NT2/D1 (cell line): ENCODE measurements at regions not wholly inside any gene's neighbourhood (a gene's known extent, or its start where the extent isn't known, plus 50 kb on each side); places are given as distances from the start of the nearest gene placed in this dataset.

Experiments
- DNase-seq: peaks from one replicate; pipeline ENCODE4 v3.0.0-alpha.2; 2011; ENCODE audit warnings: low read depth, low spot score
- H3K27me3 ChIP-seq: 2 replicates; pipeline ENCODE4 v1.6.0; 2011; ENCODE audit warnings: mild to moderate bottlenecking; ENCODE audit not compliant: insufficient read length, insufficient read depth
- H3K36me3 ChIP-seq: 2 replicates; pipeline ENCODE4 v1.6.1; 2011; ENCODE audit warnings: mild to moderate bottlenecking, low read length, mixed read lengths; ENCODE audit not compliant: insufficient read depth, insufficient read length
- H3K4me1 ChIP-seq: 2 replicates; pipeline ENCODE4 v1.5.1; 2011; ENCODE audit not compliant: insufficient read depth, insufficient read length
- H3K4me3 ChIP-seq: 2 replicates; pipeline ENCODE4 v1.5.1; 2011; ENCODE audit warnings: low read depth; ENCODE audit not compliant: insufficient read length
- H3K9ac ChIP-seq: 2 replicates; pipeline ENCODE4 v1.6.0; 2011; ENCODE audit warnings: low read depth; ENCODE audit not compliant: insufficient read length
- H3K9me3 ChIP-seq: 2 replicates; pipeline ENCODE4 v1.5.1; 2011; ENCODE audit warnings: mild to moderate bottlenecking, low read length; ENCODE audit not compliant: insufficient read depth
- SUZ12 ChIP-seq: IDR thresholded peaks from 2 replicates; pipeline ENCODE4 v1.6.1; 2011; ENCODE audit not compliant: insufficient read length, insufficient read depth; ENCODE audit errors: extremely low read depth
- YY1 ChIP-seq: IDR thresholded peaks from 2 replicates; pipeline ENCODE4 v1.6.1; 2011; ENCODE audit not compliant: insufficient read length, insufficient read depth
- ZNF274 ChIP-seq: IDR thresholded peaks from 2 replicates; pipeline ENCODE4 v1.6.1; 2011; ENCODE audit warnings: mild to moderate bottlenecking, low read depth, low read length

DNA sequence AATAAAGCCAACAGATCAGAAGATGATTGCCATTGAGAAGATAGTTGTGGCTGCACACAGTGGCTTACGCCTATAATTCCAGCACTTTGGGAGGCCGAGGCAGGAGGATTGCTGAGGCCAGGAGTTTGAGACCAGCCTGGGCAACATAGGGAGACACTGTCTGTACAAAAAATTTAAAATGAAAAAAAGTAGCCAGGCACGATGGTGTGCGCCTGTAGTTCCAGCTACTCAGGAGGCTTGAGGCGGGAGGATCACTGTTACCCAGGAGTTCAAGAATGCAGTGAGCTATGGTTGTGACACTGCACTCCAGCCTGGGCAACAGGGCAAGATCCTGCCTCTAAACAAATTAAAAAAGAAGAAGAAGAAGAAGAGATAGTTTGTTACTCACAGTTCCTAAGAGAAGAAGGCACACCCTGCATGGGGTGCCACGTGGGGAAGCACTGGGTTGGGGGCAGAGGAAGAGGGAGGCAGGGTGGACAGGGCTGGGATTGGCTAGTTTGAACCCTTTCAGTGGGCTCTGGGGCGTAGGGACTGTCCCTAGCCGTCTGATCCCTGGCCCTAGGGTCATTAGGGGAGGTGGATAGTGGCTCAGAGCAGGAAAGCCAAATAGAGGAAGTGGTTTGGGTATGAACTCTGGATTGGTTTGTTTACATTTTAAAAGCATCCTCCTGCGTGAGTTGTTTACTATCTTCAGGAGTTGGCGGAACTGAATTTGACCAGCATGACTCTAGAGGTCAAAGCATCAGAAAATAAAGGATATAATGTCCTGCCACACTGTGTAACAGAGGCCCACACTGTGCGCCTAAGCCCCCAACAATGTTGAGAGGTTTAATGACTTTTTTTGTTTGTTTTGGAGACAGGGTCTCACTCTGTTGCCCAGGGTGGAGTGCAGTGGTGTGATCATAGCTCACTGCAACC lies 60.5 kb upstream of the MEDAG start:
- no peak overlapping the region for H3K9ac ChIP-seq
- H3K4me3 ChIP-seq: no peak overlapping the region
- no peak for DNase-seq
- H3K9me3 ChIP-seq: peaks cover 21% of the 10 kb centered on the region
- no peaks in the 10 kb centered on the region for H3K4me1 ChIP-seq
- H3K36me3 ChIP-seq: no peaks in the 10 kb centered on the region
- no peaks in the 10 kb centered on the region for H3K27me3 ChIP-seq
- TF ChIP-seq YY1 (no peak), SUZ12 (no peak), ZNF274 (no peak)

DNA sequence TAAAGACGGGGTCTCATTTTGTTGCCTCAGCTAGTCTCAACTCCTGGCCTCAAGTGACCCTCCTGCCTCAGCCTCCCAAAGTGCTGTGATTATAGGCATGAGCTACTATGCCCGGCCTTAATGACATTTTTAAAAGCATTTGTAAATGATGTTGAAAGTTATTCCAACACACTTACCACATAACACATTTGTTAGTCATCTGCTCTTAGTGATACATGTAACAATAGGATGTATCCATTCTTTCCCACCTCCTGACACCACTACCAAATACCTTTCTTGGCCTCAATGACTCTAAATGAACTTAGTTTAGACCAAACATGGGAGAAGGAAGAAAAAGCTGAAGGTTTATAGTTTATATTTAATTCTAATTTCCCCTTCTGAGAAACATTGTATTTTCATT lies 59.8 kb upstream of the MEDAG start:
- no peak for DNase-seq
- H3K4me1 ChIP-seq: no peaks in the 10 kb centered on the region
- H3K27me3 ChIP-seq: no peaks in the 10 kb centered on the region
- peaks cover 17% of the 10 kb centered on the region for H3K9me3 ChIP-seq
- no peak overlapping the region for H3K4me3 ChIP-seq
- no peak overlapping the region for H3K9ac ChIP-seq
- H3K36me3 ChIP-seq: no peaks in the 10 kb centered on the region
- TF ChIP-seq SUZ12 (no peak), ZNF274 (no peak), YY1 (no peak)

DNA sequence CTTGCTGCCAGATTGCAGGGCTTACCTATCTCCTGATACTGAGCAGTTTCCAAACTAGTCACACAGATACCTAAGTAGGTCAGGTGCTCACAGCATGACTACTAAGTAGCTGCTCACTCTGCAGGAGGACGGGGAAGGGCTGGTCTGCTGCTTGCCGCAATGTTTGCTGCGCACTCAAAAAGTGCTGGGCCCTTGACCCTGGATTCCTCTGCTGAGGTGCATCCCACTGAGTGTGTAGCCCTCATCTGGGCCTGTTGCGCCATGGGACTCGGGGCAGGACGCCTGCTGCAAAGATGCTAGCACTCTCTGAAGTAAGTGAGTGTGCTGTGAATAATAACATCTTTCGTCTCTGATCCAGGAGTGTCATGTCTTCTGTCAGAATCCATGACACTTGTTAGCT lies 59.2 kb upstream of the MEDAG start:
- Histone ChIP-seq H3K36me3 (no peaks in the 10 kb centered on the region), H3K27me3 (no peaks in the 10 kb centered on the region), H3K4me3 (no peak overlapping the region), H3K9me3 (peaks cover 17% of the 10 kb centered on the region), H3K9ac (no peak overlapping the region), H3K4me1 (no peaks in the 10 kb centered on the region)
- TF ChIP-seq SUZ12 (no peak), YY1 (no peak), ZNF274 (no peak)
- no peak for DNase-seq

DNA sequence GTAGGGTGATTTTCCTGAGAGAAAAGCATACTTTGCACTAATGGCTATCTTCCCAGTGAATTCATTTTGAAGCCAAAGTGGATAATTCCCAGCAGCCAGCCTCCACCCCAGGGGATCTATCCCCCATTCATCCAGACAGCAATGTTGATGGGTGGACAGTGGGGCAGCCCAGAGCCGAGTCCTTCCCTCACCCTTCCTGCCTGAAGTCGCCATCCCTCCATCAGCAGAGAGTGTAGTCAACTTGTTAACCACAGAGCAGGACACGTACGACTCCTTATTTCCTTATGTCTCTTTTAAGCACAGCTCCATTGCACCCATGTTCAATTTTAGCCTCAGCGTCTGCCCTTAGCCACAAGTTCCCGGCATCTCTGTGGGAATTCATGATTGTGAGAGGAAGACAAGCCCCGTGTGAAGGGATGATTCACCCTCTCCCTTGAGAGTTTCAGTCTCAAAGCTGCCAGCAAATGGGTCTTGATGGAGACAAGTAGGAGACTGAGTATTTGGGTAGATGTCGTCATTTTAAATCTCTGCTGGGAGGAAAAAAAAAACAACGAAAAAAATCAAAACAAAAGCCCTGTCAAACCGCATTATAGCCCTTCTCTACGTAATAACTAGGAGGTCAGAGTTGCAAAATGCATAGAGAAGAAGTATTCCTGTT lies 58.3 kb upstream of the MEDAG start:
- Histone ChIP-seq H3K9me3 (peaks cover 14% of the 10 kb centered on the region), H3K4me1 (no peaks in the 10 kb centered on the region), H3K4me3 (no peak overlapping the region), H3K36me3 (no peaks in the 10 kb centered on the region), H3K27me3 (no peaks in the 10 kb centered on the region), H3K9ac (no peak overlapping the region)
- TF ChIP-seq SUZ12 (no peak), ZNF274 (no peak), YY1 (no peak)
- DNase-seq: no peak

DNA sequence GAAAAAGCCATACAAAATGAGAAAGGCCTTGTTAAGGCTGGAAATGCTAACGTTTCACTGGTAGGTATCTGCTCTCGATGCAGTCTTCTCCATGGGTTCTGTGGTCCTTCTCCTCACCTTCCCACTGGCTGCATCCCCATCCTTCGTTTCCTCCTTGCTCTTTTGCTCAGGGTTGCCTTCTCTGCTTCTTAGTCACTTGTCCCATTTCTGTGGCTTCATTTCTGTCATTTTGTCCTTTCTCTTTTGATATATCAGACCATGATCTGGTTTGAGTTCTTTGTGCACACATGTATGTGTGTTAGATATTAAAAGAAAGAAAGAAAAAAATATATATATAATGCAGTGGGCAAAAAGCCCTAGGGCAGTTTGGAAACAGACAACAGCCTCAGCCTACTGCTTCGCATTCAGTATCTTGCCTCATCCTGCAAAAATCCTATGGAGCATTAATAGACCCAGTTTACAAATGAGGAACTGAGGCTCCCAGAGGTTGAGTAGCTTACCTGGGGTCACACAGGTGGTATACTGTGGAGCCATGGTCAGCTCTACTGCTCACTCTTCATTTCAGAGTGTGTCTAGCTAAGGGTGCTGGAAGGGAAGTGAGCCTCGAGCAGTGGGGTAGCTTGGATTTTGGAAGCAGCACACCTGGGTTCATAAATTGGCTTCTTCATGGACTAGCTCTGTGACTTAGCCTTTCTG lies 57.6 kb upstream of the MEDAG start:
- DNase-seq: no peak
- no peaks in the 10 kb centered on the region for H3K36me3 ChIP-seq
- H3K4me1 ChIP-seq: no peaks in the 10 kb centered on the region
- H3K4me3 ChIP-seq: no peak overlapping the region
- H3K9me3 ChIP-seq: peaks cover 7% of the 10 kb centered on the region
- no peaks in the 10 kb centered on the region for H3K27me3 ChIP-seq
- no peak overlapping the region for H3K9ac ChIP-seq
- no peak for TF ChIP-seq ZNF274
- no peak for TF ChIP-seq SUZ12
- TF ChIP-seq YY1: no peak

DNA sequence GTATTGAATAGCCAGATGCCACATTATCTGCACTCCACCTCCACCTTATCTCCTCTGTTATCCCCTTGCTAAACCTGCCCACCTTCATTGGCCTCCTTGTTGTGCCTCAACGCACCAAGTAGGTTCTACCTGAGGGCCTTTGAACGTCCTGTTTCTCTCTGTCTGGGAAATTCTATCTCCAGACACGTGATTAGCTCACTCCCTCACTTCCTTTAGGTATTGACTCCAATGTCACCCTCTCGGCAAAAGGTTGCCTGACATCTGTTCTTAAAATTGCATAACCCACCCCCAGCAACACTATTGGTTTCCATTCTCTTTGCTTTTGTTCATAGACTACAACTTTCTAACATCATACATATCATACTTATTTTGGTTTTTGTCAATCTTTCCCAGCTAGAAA lies 56.5 kb upstream of the MEDAG start:
- H3K36me3 ChIP-seq: no peaks in the 10 kb centered on the region
- H3K9ac ChIP-seq: no peak overlapping the region
- H3K27me3 ChIP-seq: no peaks in the 10 kb centered on the region
- no peak for DNase-seq
- H3K9me3 ChIP-seq: peaks cover 3% of the 10 kb centered on the region; the same call in 1 of the 2 replicates
- no peak overlapping the region for H3K4me3 ChIP-seq
- TF ChIP-seq SUZ12 (no peak), ZNF274 (no peak), YY1 (no peak)
- no peaks in the 10 kb centered on the region for H3K4me1 ChIP-seq
